ENCODE measurements at regions not wholly inside any gene's neighbourhood (a gene's known extent, or its start where the extent isn't known, plus 50 kb on each side); places are given as distances from the start of the nearest gene placed in this dataset.

DNA sequence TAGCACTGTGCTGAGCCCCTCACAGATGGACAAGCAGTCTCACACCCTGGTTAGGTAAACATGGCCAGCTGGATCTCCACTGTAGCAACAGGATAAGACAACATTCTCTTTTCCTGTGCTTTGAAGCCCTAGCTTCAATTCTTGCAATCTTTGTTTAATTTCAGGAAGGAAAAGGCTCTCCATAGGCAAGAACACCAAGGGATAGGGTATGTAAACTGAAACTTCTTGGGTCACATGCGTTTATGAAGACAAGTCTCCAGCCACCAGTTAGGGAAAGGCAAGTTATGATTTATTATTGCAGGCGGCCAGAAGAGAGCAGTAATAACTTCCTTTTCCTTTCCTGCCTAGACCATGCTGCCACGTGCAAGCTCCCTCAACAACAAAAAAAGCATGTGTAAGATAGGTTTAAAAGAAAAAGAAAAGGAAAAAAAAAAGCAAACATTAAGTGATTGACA, 50.1 kb upstream of the POU5F2 start (continued):
- TF ChIP-seq MAX (IDR thresholded peaks at IDR 0.05) (peak; percentile 26; the same call in 1 of the 2 replicates), FOXO1 (CRISPR knock-in tag; IDR thresholded peaks at IDR 0.05) (0 out of 2 replicates have a peak, but pooled peaks have one; percentile 27), ZNF749 (CRISPR knock-in tag; IDR thresholded peaks at IDR 0.05; ENCODE audit: borderline replicate concordance) (no peak), ZNF143 (CRISPR knock-in tag; IDR thresholded peaks at IDR 0.05) (no peak), ZBTB1 (CRISPR knock-in tag; IDR thresholded peaks at IDR 0.05; ENCODE audit: borderline replicate concordance) (no peak), RARA (CRISPR knock-in tag; IDR thresholded peaks at IDR 0.05) (no peak), AHDC1 (CRISPR knock-in tag; IDR thresholded peaks at IDR 0.05; ENCODE audit: borderline replicate concordance) (no peak), FOXA1 (IDR thresholded peaks at IDR 0.05) (no peak), FOXA1 (CRISPR knock-in tag; IDR thresholded peaks at IDR 0.05) (peak; percentile 73), FOXP1 (IDR thresholded peaks at IDR 0.05) (no peak), FOXP1 (CRISPR knock-in tag; IDR thresholded peaks at IDR 0.05) (peak; percentile 24; the same call in 1 of the 2 replicates), STAG1 (CRISPR knock-in tag; IDR thresholded peaks at IDR 0.05) (0 out of 2 replicates have a peak, but pooled peaks have one; percentile 6), MEIS2 (CRISPR knock-in tag; IDR thresholded peaks at IDR 0.05) (no peak), CENPT (CRISPR knock-in tag; IDR thresholded peaks at IDR 0.05; ENCODE audit: low read depth) (no peak), BATF2 (CRISPR knock-in tag; IDR thresholded peaks at IDR 0.05) (no peak), NRL (CRISPR knock-in tag; IDR thresholded peaks at IDR 0.05; ENCODE audit: borderline replicate concordance) (no peak), ZNF770 (CRISPR knock-in tag; IDR thresholded peaks at IDR 0.05) (no peak), ZSCAN31 (CRISPR knock-in tag; IDR thresholded peaks at IDR 0.05; ENCODE audit: low read depth) (no peak)
- TF ChIP-seq, protein P1, sequence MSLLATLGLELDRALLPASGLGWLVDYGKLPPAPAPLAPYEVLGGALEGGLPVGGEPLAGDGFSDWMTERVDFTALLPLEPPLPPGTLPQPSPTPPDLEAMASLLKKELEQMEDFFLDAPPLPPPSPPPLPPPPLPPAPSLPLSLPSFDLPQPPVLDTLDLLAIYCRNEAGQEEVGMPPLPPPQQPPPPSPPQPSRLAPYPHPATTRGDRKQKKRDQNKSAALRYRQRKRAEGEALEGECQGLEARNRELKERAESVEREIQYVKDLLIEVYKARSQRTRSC (CRISPR knock-in tag; IDR thresholded peaks at IDR 0.05; ENCODE audit: low read depth): no peak
- TF ChIP-seq, protein P2, sequence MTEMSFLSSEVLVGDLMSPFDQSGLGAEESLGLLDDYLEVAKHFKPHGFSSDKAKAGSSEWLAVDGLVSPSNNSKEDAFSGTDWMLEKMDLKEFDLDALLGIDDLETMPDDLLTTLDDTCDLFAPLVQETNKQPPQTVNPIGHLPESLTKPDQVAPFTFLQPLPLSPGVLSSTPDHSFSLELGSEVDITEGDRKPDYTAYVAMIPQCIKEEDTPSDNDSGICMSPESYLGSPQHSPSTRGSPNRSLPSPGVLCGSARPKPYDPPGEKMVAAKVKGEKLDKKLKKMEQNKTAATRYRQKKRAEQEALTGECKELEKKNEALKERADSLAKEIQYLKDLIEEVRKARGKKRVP (CRISPR knock-in tag; IDR thresholded peaks at IDR 0.05): 0 out of 4 replicates have a peak, but pooled peaks of 1 of the 2 experiments have one; percentile 26

Measured in HepG2 (cell line).